Testis (tissue), 2 donors: ENCODE measurements at regions not wholly inside any gene's neighbourhood (a gene's known extent, or its start where the extent isn't known, plus 50 kb on each side); places are given as distances from the start of the nearest gene placed in this dataset.

Experiments used
- POLR2A ChIP-seq: fragments of 450-650 bp; IDR thresholded peaks from one replicate; pipeline ENCODE4 v1.6.1; 2017; ENCODE audit warnings: antibody characterized with exemption, mild to moderate bottlenecking, moderate library complexity
- TF ChIP-seq, protein P1 (sequence below), 3 experiments: fragments of 450-650 bp in 2 of 3; fragments of 200-600 bp in 1 of 3; sonication (generic) in 1 of 3; IDR thresholded peaks; one replicate each; pipeline ENCODE4 v1.5.1; 2016 to 2019; ENCODE audit warnings: antibody characterized with exemption in 3 of 3, mild to moderate bottlenecking in 2 of 3, moderate library complexity in 1 of 3

DNA sequence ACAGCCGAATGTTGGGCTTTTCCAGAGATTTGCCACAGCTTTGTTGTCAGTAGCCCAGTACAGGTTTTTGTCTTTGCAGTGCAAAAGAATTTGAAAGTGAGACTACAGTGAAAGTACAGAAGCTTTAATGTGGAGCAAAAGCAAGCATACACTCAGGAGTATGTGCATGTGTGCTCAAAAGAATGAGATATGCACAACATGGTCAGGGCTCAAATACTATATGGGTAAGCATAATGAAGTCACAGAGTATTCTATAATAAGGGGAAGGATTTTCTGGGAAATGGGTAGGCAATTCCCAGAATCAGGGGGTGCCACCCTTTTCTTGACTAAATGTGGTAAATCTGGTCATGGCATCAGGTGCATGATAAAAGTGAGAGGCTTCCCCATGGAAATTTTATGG lies 72.1 kb upstream of the SULT1C3 start:
- TF ChIP-seq, protein P1, sequence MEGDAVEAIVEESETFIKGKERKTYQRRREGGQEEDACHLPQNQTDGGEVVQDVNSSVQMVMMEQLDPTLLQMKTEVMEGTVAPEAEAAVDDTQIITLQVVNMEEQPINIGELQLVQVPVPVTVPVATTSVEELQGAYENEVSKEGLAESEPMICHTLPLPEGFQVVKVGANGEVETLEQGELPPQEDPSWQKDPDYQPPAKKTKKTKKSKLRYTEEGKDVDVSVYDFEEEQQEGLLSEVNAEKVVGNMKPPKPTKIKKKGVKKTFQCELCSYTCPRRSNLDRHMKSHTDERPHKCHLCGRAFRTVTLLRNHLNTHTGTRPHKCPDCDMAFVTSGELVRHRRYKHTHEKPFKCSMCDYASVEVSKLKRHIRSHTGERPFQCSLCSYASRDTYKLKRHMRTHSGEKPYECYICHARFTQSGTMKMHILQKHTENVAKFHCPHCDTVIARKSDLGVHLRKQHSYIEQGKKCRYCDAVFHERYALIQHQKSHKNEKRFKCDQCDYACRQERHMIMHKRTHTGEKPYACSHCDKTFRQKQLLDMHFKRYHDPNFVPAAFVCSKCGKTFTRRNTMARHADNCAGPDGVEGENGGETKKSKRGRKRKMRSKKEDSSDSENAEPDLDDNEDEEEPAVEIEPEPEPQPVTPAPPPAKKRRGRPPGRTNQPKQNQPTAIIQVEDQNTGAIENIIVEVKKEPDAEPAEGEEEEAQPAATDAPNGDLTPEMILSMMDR (IDR thresholded peaks at IDR 0.05) = no peak
- TF ChIP-seq POLR2A = no peak
